ENCODE measurements at regions not wholly inside any gene's neighbourhood (a gene's known extent, or its start where the extent isn't known, plus 50 kb on each side); places are given as distances from the start of the nearest gene placed in this dataset.

DNA sequence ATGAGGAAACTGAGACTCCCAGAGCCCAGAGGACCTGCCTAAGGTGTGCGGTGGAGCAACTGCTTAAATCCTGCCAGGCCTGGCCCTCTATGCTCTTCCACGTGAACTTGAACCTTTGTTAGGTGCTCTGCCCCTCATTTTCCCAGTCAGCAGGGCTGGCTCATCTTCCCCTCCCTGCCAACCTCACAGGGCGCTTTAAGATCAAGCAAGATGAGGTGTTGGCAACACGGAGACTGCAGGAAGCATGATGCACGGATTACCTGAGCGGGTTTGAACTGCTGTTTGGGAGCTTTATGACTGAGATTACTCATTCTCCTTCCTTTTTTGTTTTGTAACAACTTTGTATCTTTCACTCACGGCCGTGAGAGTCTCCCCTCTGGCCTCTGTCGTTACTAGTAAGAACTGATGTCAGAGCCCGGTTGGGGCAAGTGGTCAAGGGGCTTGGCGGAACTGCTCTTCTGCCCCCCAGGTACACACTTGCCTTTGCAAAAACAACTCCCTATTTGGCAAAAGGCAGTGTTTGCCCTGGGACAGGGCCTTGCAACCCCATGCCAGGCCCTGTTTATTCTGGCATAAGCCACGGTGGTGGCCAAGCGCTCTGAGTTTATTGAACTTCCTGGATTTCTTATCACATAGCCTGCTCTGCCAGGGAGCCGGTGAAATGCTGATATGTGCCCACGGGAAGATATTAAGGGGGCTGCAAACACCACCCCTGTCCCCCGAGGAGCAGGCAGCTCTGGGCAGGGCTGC, 127.8 kb downstream of the INHBB start:
- TF ChIP-seq, protein P1, sequence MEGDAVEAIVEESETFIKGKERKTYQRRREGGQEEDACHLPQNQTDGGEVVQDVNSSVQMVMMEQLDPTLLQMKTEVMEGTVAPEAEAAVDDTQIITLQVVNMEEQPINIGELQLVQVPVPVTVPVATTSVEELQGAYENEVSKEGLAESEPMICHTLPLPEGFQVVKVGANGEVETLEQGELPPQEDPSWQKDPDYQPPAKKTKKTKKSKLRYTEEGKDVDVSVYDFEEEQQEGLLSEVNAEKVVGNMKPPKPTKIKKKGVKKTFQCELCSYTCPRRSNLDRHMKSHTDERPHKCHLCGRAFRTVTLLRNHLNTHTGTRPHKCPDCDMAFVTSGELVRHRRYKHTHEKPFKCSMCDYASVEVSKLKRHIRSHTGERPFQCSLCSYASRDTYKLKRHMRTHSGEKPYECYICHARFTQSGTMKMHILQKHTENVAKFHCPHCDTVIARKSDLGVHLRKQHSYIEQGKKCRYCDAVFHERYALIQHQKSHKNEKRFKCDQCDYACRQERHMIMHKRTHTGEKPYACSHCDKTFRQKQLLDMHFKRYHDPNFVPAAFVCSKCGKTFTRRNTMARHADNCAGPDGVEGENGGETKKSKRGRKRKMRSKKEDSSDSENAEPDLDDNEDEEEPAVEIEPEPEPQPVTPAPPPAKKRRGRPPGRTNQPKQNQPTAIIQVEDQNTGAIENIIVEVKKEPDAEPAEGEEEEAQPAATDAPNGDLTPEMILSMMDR (conservative IDR thresholded peaks at IDR 0.05 in 1 of 2, IDR thresholded peaks at IDR 0.05 in 1 of 2; ENCODE audit: low read depth in 1 of 2, low read length in 2 of 2) = no peak
- TF ChIP-seq EZH2 (IDR thresholded peaks at IDR 0.05; ENCODE audit: low read length, missing control alignments) = no peak
